SK-N-SH treated with all-trans-retinoic acid at 6 μM for 48 hours (cell line): ENCODE measurements at regions not wholly inside any gene's neighbourhood (a gene's known extent, or its start where the extent isn't known, plus 50 kb on each side); places are given as distances from the start of the nearest gene placed in this dataset.
"Not testable (repeated sequence)": the region's sequence is repeated elsewhere in the genome, so short reads cannot be mapped to it uniquely, and the experiment has no call there.

Experiments used
- ATAC-seq: fragments of 200-7000 bp; cut with Tn5 transposase; 3 replicates; pipeline ENCODE4 v1.9.1; 2020; ENCODE audit warnings: mild to moderate bottlenecking, moderate library complexity
- BACH2 ChIP-seq: fragments of 250-450 bp; sonication (Bioruptor Pico); IDR thresholded peaks from 2 replicates; pipeline ENCODE4 v1.9.0; 2021; ENCODE audit warnings: mild to moderate bottlenecking, borderline replicate concordance
- CREB5 ChIP-seq: fragments of 250-450 bp; sonication (Bioruptor Pico); IDR thresholded peaks from 2 replicates; pipeline ENCODE4 v1.5.1; 2020; ENCODE audit warnings: low read depth, mild to moderate bottlenecking, moderate library complexity
- CSDC2 ChIP-seq: fragments of 250-450 bp; sonication (Bioruptor Pico); IDR thresholded peaks from 2 replicates; pipeline ENCODE4 v1.5.0; 2020; ENCODE audit warnings: mild to moderate bottlenecking, moderate library complexity
- ESRRG ChIP-seq: fragments of 250-450 bp; sonication (Bioruptor Pico); IDR thresholded peaks from 2 replicates; pipeline ENCODE4 v1.6.1; 2021; ENCODE audit warnings: mild to moderate bottlenecking
- ISL1 ChIP-seq: fragments of 250-450 bp; sonication (Bioruptor Pico); IDR thresholded peaks from 2 replicates; pipeline ENCODE4 v2.1.2; 2022; ENCODE audit warnings: mild to moderate bottlenecking, moderate library complexity
- OSR1 ChIP-seq: fragments of 250-450 bp; sonication (Bioruptor Pico); IDR thresholded peaks from 2 replicates; pipeline ENCODE4 v1.8.0; 2022; ENCODE audit warnings: moderate library complexity, mild to moderate bottlenecking, inconsistent platforms
- PATZ1 ChIP-seq: fragments of 250-450 bp; sonication (Bioruptor Pico); IDR thresholded peaks from 2 replicates; pipeline ENCODE4 v1.8.0; 2020; ENCODE audit warnings: mild to moderate bottlenecking, moderate library complexity, borderline replicate concordance
- POU6F1 ChIP-seq: fragments of 250-450 bp; sonication (Bioruptor Pico); IDR thresholded peaks from 2 replicates; pipeline ENCODE4 v1.8.0; 2021; ENCODE audit warnings: low read depth, mild to moderate bottlenecking, moderate library complexity, borderline replicate concordance
- PPARA ChIP-seq: fragments of 250-450 bp; sonication (Bioruptor Pico); IDR thresholded peaks from 2 replicates; pipeline ENCODE4 v1.5.0; 2020; ENCODE audit warnings: mild to moderate bottlenecking, borderline replicate concordance
- RARB ChIP-seq: fragments of 250-450 bp; sonication (Bioruptor Pico); IDR thresholded peaks from 2 replicates; pipeline ENCODE4 v1.8.0; 2021; ENCODE audit warnings: mild to moderate bottlenecking, moderate library complexity
- SNAI2 ChIP-seq: fragments of 250-450 bp; sonication (Bioruptor Pico); IDR thresholded peaks from 2 replicates; pipeline ENCODE4 v1.5.0; 2020; ENCODE audit warnings: mild to moderate bottlenecking, moderate library complexity
- TCF4 ChIP-seq: fragments of 250-450 bp; sonication (Bioruptor Pico); IDR thresholded peaks from 2 replicates; pipeline ENCODE4 v1.8.0; 2021; ENCODE audit warnings: mild to moderate bottlenecking, moderate library complexity, borderline replicate concordance
- TOX ChIP-seq: fragments of 250-450 bp; sonication (Bioruptor Pico); IDR thresholded peaks from 2 replicates; pipeline ENCODE4 v1.8.0; 2021; ENCODE audit warnings: mild to moderate bottlenecking, moderate library complexity, borderline replicate concordance
- TSHZ2 ChIP-seq: fragments of 250-450 bp; sonication (Bioruptor Pico); IDR thresholded peaks from 2 replicates; pipeline ENCODE4 v1.5.0; 2020; ENCODE audit warnings: mild to moderate bottlenecking, moderate library complexity
- ZC3H10 ChIP-seq: fragments of 250-450 bp; sonication (Bioruptor Pico); IDR thresholded peaks from 2 replicates; pipeline ENCODE4 v1.5.1; 2021; ENCODE audit warnings: mild to moderate bottlenecking, moderate library complexity
- ZFP3 ChIP-seq: fragments of 250-450 bp; sonication (Bioruptor Pico); IDR thresholded peaks from 2 replicates; pipeline ENCODE4 v1.5.0; 2020; ENCODE audit warnings: mild to moderate bottlenecking, moderate library complexity
- ZFP30 ChIP-seq: fragments of 450-650 bp; formaldehyde crosslinking; IDR thresholded peaks from 2 replicates; pipeline ENCODE4 v1.5.0; 2022; ENCODE audit warnings: mild to moderate bottlenecking, moderate library complexity
- ZNF565 ChIP-seq: fragments of 450-650 bp; formaldehyde crosslinking; conservative IDR thresholded peaks from 2 replicates; pipeline ENCODE4 v1.5.0; 2020; ENCODE audit warnings: low read depth, mild to moderate bottlenecking, moderate library complexity
- ZNF70 ChIP-seq: fragments of 450-650 bp; formaldehyde crosslinking; IDR thresholded peaks from 2 replicates; pipeline ENCODE4 v1.5.0; 2020; ENCODE audit warnings: mild to moderate bottlenecking, moderate library complexity
- ZNF8 ChIP-seq: fragments of 450-650 bp; formaldehyde crosslinking; IDR thresholded peaks from 2 replicates; pipeline ENCODE4 v1.5.0; 2020; ENCODE audit warnings: mild to moderate bottlenecking, moderate library complexity

- ATAC-seq: no peak
- TF ChIP-seq BACH2 (CRISPR knock-in tag): no peak
- no peak for TF ChIP-seq RARB (CRISPR knock-in tag)
- no peak for TF ChIP-seq TSHZ2 (CRISPR knock-in tag)
- TF ChIP-seq PPARA (CRISPR knock-in tag): no peak
- TF ChIP-seq PATZ1 (CRISPR knock-in tag): no peak
- no peak for TF ChIP-seq ZFP30 (CRISPR knock-in tag)
- TF ChIP-seq ZFP3 (CRISPR knock-in tag): no peak
- no peak for TF ChIP-seq ZNF565
- no peak for TF ChIP-seq CSDC2 (CRISPR knock-in tag)
- TF ChIP-seq ISL1 (CRISPR knock-in tag): no peak
- TF ChIP-seq OSR1 (CRISPR knock-in tag): no peak
- no peak for TF ChIP-seq POU6F1 (CRISPR knock-in tag)
- TF ChIP-seq ESRRG (CRISPR knock-in tag): no peak
These were observed 129.2 kb downstream of the DMRT2 start for GRCh38 chr9:1179366-1179765.

- no peak for TF ChIP-seq ZNF565
- no peak for TF ChIP-seq ZC3H10
- TF ChIP-seq RARB (CRISPR knock-in tag): no peak
- TF ChIP-seq TOX: no peak
- no peak for TF ChIP-seq ZFP30 (CRISPR knock-in tag)
- no peak for TF ChIP-seq TSHZ2 (CRISPR knock-in tag)
- TF ChIP-seq CSDC2 (CRISPR knock-in tag): no peak
- no peak for TF ChIP-seq PPARA (CRISPR knock-in tag)
- TF ChIP-seq ZNF8 (CRISPR knock-in tag): no peak
- no peak for TF ChIP-seq TCF4 (CRISPR knock-in tag)
- TF ChIP-seq BACH2 (CRISPR knock-in tag): no peak
- TF ChIP-seq PATZ1 (CRISPR knock-in tag): no peak
- no peak for TF ChIP-seq ESRRG (CRISPR knock-in tag)
- TF ChIP-seq POU6F1 (CRISPR knock-in tag): no peak
- no peak for TF ChIP-seq SNAI2 (CRISPR knock-in tag)
- TF ChIP-seq ZFP3 (CRISPR knock-in tag): no peak
- TF ChIP-seq ZNF70 (CRISPR knock-in tag): no peak
- no peak for TF ChIP-seq CREB5
- no peak for ATAC-seq
These were observed 134.0 kb downstream of the DMRT2 start for GRCh38 chr9:1184146-1184545.

- ATAC-seq: not testable (repeated sequence)
These were observed 137.0 kb downstream of the DMRT2 start for GRCh38 chr9:1187137-1187536.

GRCh38 chr9:1195636-1196035 is 145.5 kb downstream of the DMRT2 start:
- ATAC-seq: not testable (repeated sequence)
